Breast epithelium (tissue), 4 donors: ENCODE measurements at regions not wholly inside any gene's neighbourhood (a gene's known extent, or its start where the extent isn't known, plus 50 kb on each side); places are given as distances from the start of the nearest gene placed in this dataset.
"Not testable (repeated sequence)": the region's sequence is repeated elsewhere in the genome, so short reads cannot be mapped to it uniquely, and the experiment has no call there.

ENCODE experiments used
- DNase-seq, 2 donors: peaks; one replicate each; pipeline ENCODE4 v3.0.0-alpha.2; 2019; ENCODE audit warnings: low spot score in 2 of 2
- H3K27ac ChIP-seq, 2 donors: fragments of 200-600 bp; sonication (generic) in 1 of 2; one replicate each; pipeline ENCODE4 v1.5.1; 2016 to 2019; ENCODE audit warnings: mild to moderate bottlenecking in 1 of 2
- H3K27me3 ChIP-seq, 2 donors: fragments of 200-600 bp; sonication (generic) in 1 of 2; one replicate each; pipeline versions ENCODE4 v1.5.1 to v1.6.0; 2017 to 2019; ENCODE audit warnings: control low read depth in 1 of 2, mild to moderate bottlenecking in 1 of 2
- H3K36me3 ChIP-seq: fragments of 200-600 bp; one replicate; pipeline ENCODE4 v1.5.1; 2019
- H3K4me1 ChIP-seq, 2 donors: fragments of 200-600 bp; sonication (generic); one replicate each; pipeline ENCODE4 v1.5.1; 2016 to 2019; ENCODE audit warnings: control low read depth in 1 of 2
- H3K4me3 ChIP-seq, 3 donors: fragments of 200-600 bp; sonication (generic); 1 replicate in 2 of 3; 2 replicates in 1 of 3; pipeline ENCODE4 v1.5.1; 2016 to 2019; ENCODE audit warnings: mild to moderate bottlenecking in 3 of 3, moderate library complexity in 2 of 3
- H3K9me3 ChIP-seq, 2 donors: fragments of 200-600 bp; sonication (generic) in 1 of 2; one replicate each; pipeline ENCODE4 v1.5.1; 2016 to 2019; ENCODE audit warnings: control low read depth in 1 of 2
- CTCF ChIP-seq, 3 donors: fragments of 450-650 bp; IDR thresholded peaks; one replicate each; pipeline ENCODE4 v1.5.1; 2016 to 2017; ENCODE audit warnings: antibody characterized with exemption in 3 of 3, mild to moderate bottlenecking in 3 of 3, moderate library complexity in 3 of 3
- POLR2A ChIP-seq: fragments of 450-650 bp; IDR thresholded peaks from one replicate; pipeline ENCODE4 v1.6.1; 2016; ENCODE audit warnings: antibody characterized with exemption, mild to moderate bottlenecking, moderate library complexity
- POLR2AphosphoS5 ChIP-seq, 3 donors: sonication (generic); formaldehyde crosslinking; IDR thresholded peaks; one replicate each; pipeline ENCODE4 v1.6.1; 2017; ENCODE audit warnings: antibody characterized with exemption in 3 of 3
- intact Hi-C: fragments of 100-400 bp; cut with DNase I; formaldehyde crosslinking; loops from one replicate; pipeline ENCODE4 v1.15.1; 2023; ENCODE audit warnings: low total_unique reads

- no peaks in the 10 kb centered on the region for H3K4me1 ChIP-seq
- TF ChIP-seq CTCF (IDR thresholded peaks at IDR 0.05) (no peak), POLR2A (no peak), POLR2AphosphoS5 (IDR thresholded peaks at IDR 0.05) (no peak)
- no peaks in the 10 kb centered on the region for H3K9me3 ChIP-seq
- no peak overlapping the region for H3K27ac ChIP-seq
- intact Hi-C loops, result no loop called here
- H3K4me3 ChIP-seq, result no peak overlapping the region
- H3K27me3 ChIP-seq, result no peaks in the 10 kb centered on the region
- no peak for DNase-seq
- no peaks in the 10 kb centered on the region for H3K36me3 ChIP-seq
Measured at GRCh38 chr12:104888481-104888880, 69.6 kb downstream of the SLC41A2 start.

GRCh38 chr12:104887452-104887851 lies 70.6 kb downstream of the SLC41A2 start:
- intact Hi-C loops, result no loop called here
- H3K36me3 ChIP-seq, result no peaks in the 10 kb centered on the region
- H3K4me1 ChIP-seq, result no peaks in the 10 kb centered on the region
- no peaks in the 10 kb centered on the region for H3K27me3 ChIP-seq
- TF ChIP-seq POLR2A (no peak), POLR2AphosphoS5 (IDR thresholded peaks at IDR 0.05) (no peak), CTCF (IDR thresholded peaks at IDR 0.05) (no peak)
- H3K9me3 ChIP-seq, result no peaks in the 10 kb centered on the region
- no peak for DNase-seq
- H3K27ac ChIP-seq, result no peak overlapping the region
- H3K4me3 ChIP-seq, result no peak overlapping the region

GRCh38 chr12:104886418-104887401 lies 71.4 kb downstream of the SLC41A2 start:
- H3K9me3 ChIP-seq, result no peaks in the 10 kb centered on the region
- no peak overlapping the region for H3K4me3 ChIP-seq
- no peaks in the 10 kb centered on the region for H3K36me3 ChIP-seq
- H3K4me1 ChIP-seq, result no peaks in the 10 kb centered on the region
- H3K27ac ChIP-seq, result no peak overlapping the region
- intact Hi-C loops, result no loop called here
- H3K27me3 ChIP-seq, result no peaks in the 10 kb centered on the region
- no peak for DNase-seq
- no peak for TF ChIP-seq CTCF (IDR thresholded peaks at IDR 0.05)
- no peak for TF ChIP-seq POLR2AphosphoS5 (IDR thresholded peaks at IDR 0.05)
- TF ChIP-seq POLR2A, result no peak

GRCh38 chr12:104878858-104879257 lies 79.2 kb downstream of the SLC41A2 start:
- not testable (repeated sequence) for H3K9me3 ChIP-seq

GRCh38 chr12:104877103-104877705 lies 80.9 kb downstream of the SLC41A2 start:
- no peaks in the 10 kb centered on the region for H3K9me3 ChIP-seq
- H3K27ac ChIP-seq, result no peak overlapping the region
- intact Hi-C loops, result no loop called here
- no peak for DNase-seq
- H3K36me3 ChIP-seq, result no peaks in the 10 kb centered on the region
- no peak overlapping the region for H3K4me3 ChIP-seq
- peak; percentile 41 to 65 (median 53) for TF ChIP-seq CTCF (IDR thresholded peaks at IDR 0.05)
- no peak for TF ChIP-seq POLR2A
- no peaks in the 10 kb centered on the region for H3K27me3 ChIP-seq
- H3K4me1 ChIP-seq, result no peaks in the 10 kb centered on the region

More at GRCh38 chr12:104878858-104879257, 79.2 kb downstream of the SLC41A2 start:
- H3K27ac ChIP-seq, H3K4me1 ChIP-seq, intact Hi-C loops, H3K36me3 ChIP-seq, H3K27me3 ChIP-seq, DNase-seq, H3K4me3 ChIP-seq: not testable (repeated sequence)
